GM12878 (cell line): ENCODE measurements at regions not wholly inside any gene's neighbourhood (a gene's known extent, or its start where the extent isn't known, plus 50 kb on each side); places are given as distances from the start of the nearest gene placed in this dataset.

Experiments used
- BMI1 ChIP-seq: fragments of 450-650 bp; IDR thresholded peaks from 2 replicates; pipeline ENCODE4 v1.6.1; 2016; ENCODE audit warnings: mild to moderate bottlenecking, moderate library complexity, borderline replicate concordance
- CHD1 ChIP-seq: IDR thresholded peaks from 2 replicates; pipeline ENCODE4 v1.6.1; 2012; ENCODE audit warnings: low read depth, low read length, improper control_type of control experiment
- EZH2 ChIP-seq: IDR thresholded peaks from 2 replicates; pipeline ENCODE4 v1.6.1; 2012; ENCODE audit warnings: low read depth, mild to moderate bottlenecking, control low read depth, inconsistent platforms, low read length, borderline replicate concordance; ENCODE audit not compliant: control insufficient read depth
- POLR2AphosphoS5 ChIP-seq: IDR thresholded peaks from 2 replicates; pipeline ENCODE4 v1.6.1; 2011; ENCODE audit warnings: mild to moderate bottlenecking, low read length, inconsistent platforms
- TF ChIP-seq, protein P1 (sequence below): IDR thresholded peaks from 2 replicates; pipeline ENCODE4 v1.6.1; 2011; ENCODE audit warnings: low read depth, low read length, improper control_type of control experiment, borderline replicate concordance

DNA sequence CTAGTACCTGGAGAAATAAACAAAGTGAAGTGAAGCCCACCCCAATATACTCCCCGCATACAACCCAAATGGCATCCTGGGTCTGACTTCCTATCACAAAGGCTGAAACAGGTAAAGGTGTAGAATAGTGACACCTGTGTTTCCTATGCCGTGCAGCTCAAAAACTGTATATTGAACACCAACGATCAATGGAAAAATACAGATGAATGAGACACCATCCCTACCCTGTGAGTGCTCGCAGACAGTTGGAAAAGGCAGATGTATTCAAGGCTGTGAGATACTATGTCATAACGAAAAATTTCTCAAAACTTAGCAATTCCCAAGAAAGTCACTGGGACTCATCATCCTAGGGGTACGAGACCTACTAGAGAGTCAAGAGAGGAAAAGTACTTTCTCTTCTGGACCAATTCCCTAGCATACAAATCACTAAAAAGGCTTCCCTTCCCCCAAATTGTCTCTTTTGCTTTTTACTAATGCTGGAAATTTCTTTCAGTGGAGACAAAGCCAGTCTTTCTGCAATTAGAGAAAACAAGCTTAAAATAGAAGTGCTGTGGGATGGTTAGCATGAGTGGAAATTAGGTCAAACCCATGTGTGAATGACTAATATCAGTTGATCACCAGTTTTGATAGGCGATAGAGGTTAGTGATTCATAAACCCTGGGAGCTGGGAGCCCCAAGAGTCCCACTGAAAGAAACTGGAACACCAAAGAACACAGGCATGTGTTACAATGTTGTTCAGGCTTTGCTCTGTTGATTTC is 249.7 kb downstream of the SPTSSA start:
- TF ChIP-seq POLR2AphosphoS5 (no peak), EZH2 (no peak), BMI1 (0 out of 2 replicates have a peak, but pooled peaks have one; percentile 19), CHD1 (no peak)
- TF ChIP-seq, protein P1, sequence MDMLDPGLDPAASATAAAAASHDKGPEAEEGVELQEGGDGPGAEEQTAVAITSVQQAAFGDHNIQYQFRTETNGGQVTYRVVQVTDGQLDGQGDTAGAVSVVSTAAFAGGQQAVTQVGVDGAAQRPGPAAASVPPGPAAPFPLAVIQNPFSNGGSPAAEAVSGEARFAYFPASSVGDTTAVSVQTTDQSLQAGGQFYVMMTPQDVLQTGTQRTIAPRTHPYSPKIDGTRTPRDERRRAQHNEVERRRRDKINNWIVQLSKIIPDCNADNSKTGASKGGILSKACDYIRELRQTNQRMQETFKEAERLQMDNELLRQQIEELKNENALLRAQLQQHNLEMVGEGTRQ = no peak
